GM23338 (cell line): ENCODE measurements at regions not wholly inside any gene's neighbourhood (a gene's known extent, or its start where the extent isn't known, plus 50 kb on each side); places are given as distances from the start of the nearest gene placed in this dataset.

Source experiments
- ATAC-seq: fragments of 200-7000 bp; cut with Tn5 transposase; 3 replicates; pipeline ENCODE4 v1.9.1; 2020
- DNase-seq: peaks from one replicate; pipeline ENCODE4 v3.0.0-alpha.2; 2015; ENCODE audit warnings: low spot score
- H2AFZ ChIP-seq: fragments of 200-600 bp; sonication (generic); 2 replicates; pipeline ENCODE4 v1.8.0; 2016; ENCODE audit warnings: antibody characterized with exemption, mild to moderate bottlenecking, moderate library complexity
- H3F3A ChIP-seq: fragments of 200-600 bp; sonication (generic); replicated peaks from 2 replicates; pipeline ENCODE4 v1.8.0; 2017; ENCODE audit warnings: antibody characterized with exemption, mixed run types, low read depth
- H3K27ac ChIP-seq: fragments of 200-600 bp; sonication (generic); 2 replicates; pipeline ENCODE4 v1.6.1; 2016; ENCODE audit warnings: low read depth
- H3K27me3 ChIP-seq: fragments of 200-600 bp; sonication (generic); 2 replicates; pipeline ENCODE4 v1.8.0; 2016; ENCODE audit warnings: mild to moderate bottlenecking, mixed run types, moderate library complexity; ENCODE audit not compliant: insufficient read depth
- H3K36me3 ChIP-seq: fragments of 200-600 bp; sonication (generic); 2 replicates; pipeline ENCODE4 v1.8.0; 2016; ENCODE audit warnings: mild to moderate bottlenecking; ENCODE audit not compliant: insufficient read depth
- H3K4me1 ChIP-seq: fragments of 200-600 bp; sonication (generic); 2 replicates; pipeline ENCODE4 v1.8.0; 2016; ENCODE audit warnings: mild to moderate bottlenecking, moderate library complexity; ENCODE audit not compliant: insufficient read depth
- H3K4me2 ChIP-seq: fragments of 200-600 bp; sonication (generic); 2 replicates; pipeline ENCODE4 v1.7.1; 2017; ENCODE audit warnings: mixed run types
- H3K4me3 ChIP-seq: fragments of 200-600 bp; sonication (generic); 2 replicates; pipeline ENCODE4 v1.6.1; 2016; ENCODE audit warnings: mixed run types
- H3K79me2 ChIP-seq: fragments of 200-600 bp; sonication (generic); replicated peaks from 2 replicates; pipeline ENCODE4 v1.8.0; 2017; ENCODE audit warnings: mild to moderate bottlenecking; ENCODE audit not compliant: insufficient read depth
- H3K9me2 ChIP-seq: fragments of 200-600 bp; sonication (generic); 2 replicates; pipeline ENCODE4 v1.8.0; 2017; ENCODE audit not compliant: insufficient read depth
- H4K20me1 ChIP-seq: fragments of 200-600 bp; sonication (generic); replicated peaks from 2 replicates; pipeline ENCODE4 v1.8.0; 2017; ENCODE audit warnings: mild to moderate bottlenecking; ENCODE audit not compliant: insufficient read depth
- H3K27ac Mint-ChIP-seq: 2 replicates; pipeline ENCODE4 v1.8.0; 2020; ENCODE audit warnings: inconsistent platforms, mild to moderate bottlenecking, moderate library complexity, mixed read lengths
- H3K27me3 Mint-ChIP-seq: 3 replicates; pipeline ENCODE4 v1.8.0; 2022; ENCODE audit warnings: low read depth, mild to moderate bottlenecking, moderate library complexity, mixed read lengths, inconsistent platforms; ENCODE audit not compliant: insufficient read depth, poor library complexity
- H3K36me3 Mint-ChIP-seq: 3 replicates; pipeline ENCODE4 v1.8.0; 2021; ENCODE audit warnings: low read depth, mild to moderate bottlenecking, inconsistent platforms, moderate library complexity, mixed read lengths
- H3K4me1 Mint-ChIP-seq: 3 replicates; pipeline ENCODE4 v1.8.0; 2020; ENCODE audit warnings: mild to moderate bottlenecking, inconsistent platforms, mixed read lengths
- H3K4me3 Mint-ChIP-seq: 3 replicates; pipeline ENCODE4 v1.8.0; 2021; ENCODE audit warnings: moderate library complexity, mild to moderate bottlenecking, inconsistent platforms, mixed read lengths
- H3K9me3 Mint-ChIP-seq: 3 replicates; pipeline ENCODE4 v1.8.0; 2020; ENCODE audit warnings: moderate library complexity, mild to moderate bottlenecking, inconsistent platforms, mixed read lengths
- CREB1 ChIP-seq: fragments of 250-450 bp; sonication (Bioruptor Pico); IDR thresholded peaks from 2 replicates; pipeline ENCODE4 v1.5.0; 2020; ENCODE audit warnings: low read depth, mild to moderate bottlenecking, moderate library complexity
- EZH2 ChIP-seq: fragments of 200-600 bp; sonication (generic); IDR thresholded peaks from one replicate; pipeline ENCODE4 v1.8.0; 2017; ENCODE audit warnings: antibody characterized with exemption, mild to moderate bottlenecking, low read depth; ENCODE audit not compliant: unreplicated experiment
- EZH2phosphoT487 ChIP-seq: fragments of 200-600 bp; sonication (generic); IDR thresholded peaks from one replicate; pipeline ENCODE4 v1.8.1; 2018; ENCODE audit warnings: antibody characterized with exemption; ENCODE audit not compliant: unreplicated experiment
- JUNB ChIP-seq: IDR thresholded peaks from one replicate; pipeline ENCODE4 v1.6.1; 2016; ENCODE audit warnings: antibody characterized with exemption; ENCODE audit not compliant: unreplicated experiment
- NANOG ChIP-seq: IDR thresholded peaks from 2 replicates; pipeline ENCODE4 v1.6.1; 2016; ENCODE audit warnings: antibody characterized with exemption, borderline replicate concordance
- POLR2AphosphoS5 ChIP-seq: IDR thresholded peaks from 2 replicates; pipeline ENCODE4 v1.6.1; 2016; ENCODE audit warnings: antibody characterized with exemption, low read depth
- STAT1 ChIP-seq: IDR thresholded peaks from one replicate; pipeline ENCODE4 v1.6.1; 2016; ENCODE audit warnings: antibody characterized with exemption; ENCODE audit not compliant: unreplicated experiment
- TF ChIP-seq, protein P1 (sequence below), 2 experiments: fragments of 200-600 bp in 1 of 2; sonication (generic) in 1 of 2; conservative IDR thresholded peaks; 2 replicates each; pipeline versions ENCODE4 v1.5.1 to v1.6.1; 2016 to 2017; ENCODE audit warnings: antibody characterized with exemption in 2 of 2, low read depth in 2 of 2, mild to moderate bottlenecking in 2 of 2, moderate library complexity in 1 of 2
- TF ChIP-seq, protein P2 (sequence below): fragments of 250-450 bp; sonication (Bioruptor Pico); IDR thresholded peaks from 2 replicates; pipeline ENCODE4 v1.5.0; 2020; ENCODE audit warnings: mild to moderate bottlenecking, moderate library complexity

GRCh38 chr4:184933311-184933710, 85.0 kb upstream of the HELT start:
- H4K20me1 ChIP-seq: no peaks in the 10 kb centered on the region
- peaks cover 6% of the 10 kb centered on the region; the same call in 1 of the 2 replicates for H3K9me2 ChIP-seq
- ATAC-seq (no peak), DNase-seq (no peak)
- H3K9me3 Mint-ChIP-seq: peaks cover 6% of the 10 kb centered on the region
- no peak overlapping the region for H3K4me3 Mint-ChIP-seq
- TF ChIP-seq STAT1: no peak
- H3K27ac ChIP-seq: no peak overlapping the region
- no peak overlapping the region for H3K4me3 ChIP-seq
- peaks cover 6% of the 10 kb centered on the region; the same call in 2 of the 3 replicates for H3K36me3 Mint-ChIP-seq
- H3K79me2 ChIP-seq: no peaks in the 10 kb centered on the region
- no peak overlapping the region for H2AFZ ChIP-seq
- no peaks in the 10 kb centered on the region for H3K27me3 ChIP-seq
- H3K4me2 ChIP-seq: no peak overlapping the region
- peaks cover 9% of the 10 kb centered on the region for H3K4me1 Mint-ChIP-seq
- H3K4me1 ChIP-seq: peaks cover 3% of the 10 kb centered on the region; the same call in 1 of the 2 replicates
- no peak overlapping the region for H3K27ac Mint-ChIP-seq
- H3K36me3 ChIP-seq: no peaks in the 10 kb centered on the region
- peaks cover 5% of the 10 kb centered on the region for H3K27me3 Mint-ChIP-seq
- no peaks in the 10 kb centered on the region for H3F3A ChIP-seq

GRCh38 chr4:184934184-184934583, 84.1 kb upstream of the HELT start:
- Histone ChIP-seq H2AFZ (no peak overlapping the region), H4K20me1 (no peaks in the 10 kb centered on the region), H3K79me2 (no peaks in the 10 kb centered on the region), H3K36me3 (no peaks in the 10 kb centered on the region), H3K4me3 (no peak overlapping the region), H3K4me2 (no peak overlapping the region), H3K27ac (no peak overlapping the region), H3K9me2 (peaks cover 6% of the 10 kb centered on the region; the same call in 1 of the 2 replicates), H3K27me3 (no peaks in the 10 kb centered on the region), H3F3A (no peaks in the 10 kb centered on the region), H3K4me1 (peaks cover 3% of the 10 kb centered on the region; the same call in 1 of the 2 replicates)
- Mint-ChIP-seq H3K27ac (no peak overlapping the region), H3K4me1 (peaks cover 9% of the 10 kb centered on the region), H3K27me3 (peaks cover 5% of the 10 kb centered on the region), H3K9me3 (peaks cover 8% of the 10 kb centered on the region), H3K4me3 (no peak overlapping the region), H3K36me3 (peaks cover 3% of the 10 kb centered on the region; the same call in 1 of the 3 replicates)
- DNase-seq (no peak), ATAC-seq (no peak)
- no peak for TF ChIP-seq NANOG
- TF ChIP-seq, protein P1, sequence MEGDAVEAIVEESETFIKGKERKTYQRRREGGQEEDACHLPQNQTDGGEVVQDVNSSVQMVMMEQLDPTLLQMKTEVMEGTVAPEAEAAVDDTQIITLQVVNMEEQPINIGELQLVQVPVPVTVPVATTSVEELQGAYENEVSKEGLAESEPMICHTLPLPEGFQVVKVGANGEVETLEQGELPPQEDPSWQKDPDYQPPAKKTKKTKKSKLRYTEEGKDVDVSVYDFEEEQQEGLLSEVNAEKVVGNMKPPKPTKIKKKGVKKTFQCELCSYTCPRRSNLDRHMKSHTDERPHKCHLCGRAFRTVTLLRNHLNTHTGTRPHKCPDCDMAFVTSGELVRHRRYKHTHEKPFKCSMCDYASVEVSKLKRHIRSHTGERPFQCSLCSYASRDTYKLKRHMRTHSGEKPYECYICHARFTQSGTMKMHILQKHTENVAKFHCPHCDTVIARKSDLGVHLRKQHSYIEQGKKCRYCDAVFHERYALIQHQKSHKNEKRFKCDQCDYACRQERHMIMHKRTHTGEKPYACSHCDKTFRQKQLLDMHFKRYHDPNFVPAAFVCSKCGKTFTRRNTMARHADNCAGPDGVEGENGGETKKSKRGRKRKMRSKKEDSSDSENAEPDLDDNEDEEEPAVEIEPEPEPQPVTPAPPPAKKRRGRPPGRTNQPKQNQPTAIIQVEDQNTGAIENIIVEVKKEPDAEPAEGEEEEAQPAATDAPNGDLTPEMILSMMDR (conservative IDR thresholded peaks at IDR 0.05; ENCODE audit: low read depth in 2 of 2): no peak
- TF ChIP-seq POLR2AphosphoS5: no peak
- no peak for TF ChIP-seq EZH2
- no peak for TF ChIP-seq EZH2phosphoT487

DNA sequence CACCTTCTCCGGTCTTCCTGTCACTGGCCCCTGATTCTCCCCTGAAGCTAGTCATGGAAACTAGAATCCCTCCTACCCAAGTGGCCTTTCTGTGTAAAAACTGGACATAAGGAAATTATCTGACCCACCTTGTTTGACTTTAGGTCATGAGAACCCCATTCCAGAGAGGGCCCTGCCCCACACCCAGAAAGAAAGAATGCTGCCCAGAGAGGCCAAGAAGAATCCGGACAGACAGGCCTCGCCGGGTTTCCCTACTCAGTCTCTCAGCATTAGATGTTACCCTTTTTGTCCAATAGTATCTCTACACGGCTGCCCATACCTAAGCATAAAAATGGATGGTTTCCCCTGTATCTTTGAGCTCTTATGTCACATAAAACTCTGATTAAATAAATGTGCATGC, 83.3 kb upstream of the HELT start:
- Mint-ChIP-seq H3K27me3 (peaks cover 5% of the 10 kb centered on the region), H3K4me3 (no peak overlapping the region), H3K36me3 (peaks cover 4% of the 10 kb centered on the region; the same call in 1 of the 3 replicates), H3K9me3 (peaks cover 12% of the 10 kb centered on the region), H3K4me1 (peaks cover 9% of the 10 kb centered on the region), H3K27ac (no peak overlapping the region)
- Histone ChIP-seq H3F3A (no peaks in the 10 kb centered on the region), H3K27me3 (no peaks in the 10 kb centered on the region), H3K36me3 (no peaks in the 10 kb centered on the region), H3K4me3 (no peak overlapping the region), H3K4me2 (no peak overlapping the region), H2AFZ (no peak overlapping the region), H4K20me1 (no peaks in the 10 kb centered on the region), H3K27ac (no peak overlapping the region), H3K9me2 (peaks cover 6% of the 10 kb centered on the region; the same call in 1 of the 2 replicates), H3K79me2 (no peaks in the 10 kb centered on the region), H3K4me1 (peaks cover 3% of the 10 kb centered on the region; the same call in 1 of the 2 replicates)
- TF ChIP-seq CREB1 (CRISPR knock-in tag): no peak
- no peak for TF ChIP-seq JUNB
- TF ChIP-seq STAT1: no peak
- TF ChIP-seq, protein P2, sequence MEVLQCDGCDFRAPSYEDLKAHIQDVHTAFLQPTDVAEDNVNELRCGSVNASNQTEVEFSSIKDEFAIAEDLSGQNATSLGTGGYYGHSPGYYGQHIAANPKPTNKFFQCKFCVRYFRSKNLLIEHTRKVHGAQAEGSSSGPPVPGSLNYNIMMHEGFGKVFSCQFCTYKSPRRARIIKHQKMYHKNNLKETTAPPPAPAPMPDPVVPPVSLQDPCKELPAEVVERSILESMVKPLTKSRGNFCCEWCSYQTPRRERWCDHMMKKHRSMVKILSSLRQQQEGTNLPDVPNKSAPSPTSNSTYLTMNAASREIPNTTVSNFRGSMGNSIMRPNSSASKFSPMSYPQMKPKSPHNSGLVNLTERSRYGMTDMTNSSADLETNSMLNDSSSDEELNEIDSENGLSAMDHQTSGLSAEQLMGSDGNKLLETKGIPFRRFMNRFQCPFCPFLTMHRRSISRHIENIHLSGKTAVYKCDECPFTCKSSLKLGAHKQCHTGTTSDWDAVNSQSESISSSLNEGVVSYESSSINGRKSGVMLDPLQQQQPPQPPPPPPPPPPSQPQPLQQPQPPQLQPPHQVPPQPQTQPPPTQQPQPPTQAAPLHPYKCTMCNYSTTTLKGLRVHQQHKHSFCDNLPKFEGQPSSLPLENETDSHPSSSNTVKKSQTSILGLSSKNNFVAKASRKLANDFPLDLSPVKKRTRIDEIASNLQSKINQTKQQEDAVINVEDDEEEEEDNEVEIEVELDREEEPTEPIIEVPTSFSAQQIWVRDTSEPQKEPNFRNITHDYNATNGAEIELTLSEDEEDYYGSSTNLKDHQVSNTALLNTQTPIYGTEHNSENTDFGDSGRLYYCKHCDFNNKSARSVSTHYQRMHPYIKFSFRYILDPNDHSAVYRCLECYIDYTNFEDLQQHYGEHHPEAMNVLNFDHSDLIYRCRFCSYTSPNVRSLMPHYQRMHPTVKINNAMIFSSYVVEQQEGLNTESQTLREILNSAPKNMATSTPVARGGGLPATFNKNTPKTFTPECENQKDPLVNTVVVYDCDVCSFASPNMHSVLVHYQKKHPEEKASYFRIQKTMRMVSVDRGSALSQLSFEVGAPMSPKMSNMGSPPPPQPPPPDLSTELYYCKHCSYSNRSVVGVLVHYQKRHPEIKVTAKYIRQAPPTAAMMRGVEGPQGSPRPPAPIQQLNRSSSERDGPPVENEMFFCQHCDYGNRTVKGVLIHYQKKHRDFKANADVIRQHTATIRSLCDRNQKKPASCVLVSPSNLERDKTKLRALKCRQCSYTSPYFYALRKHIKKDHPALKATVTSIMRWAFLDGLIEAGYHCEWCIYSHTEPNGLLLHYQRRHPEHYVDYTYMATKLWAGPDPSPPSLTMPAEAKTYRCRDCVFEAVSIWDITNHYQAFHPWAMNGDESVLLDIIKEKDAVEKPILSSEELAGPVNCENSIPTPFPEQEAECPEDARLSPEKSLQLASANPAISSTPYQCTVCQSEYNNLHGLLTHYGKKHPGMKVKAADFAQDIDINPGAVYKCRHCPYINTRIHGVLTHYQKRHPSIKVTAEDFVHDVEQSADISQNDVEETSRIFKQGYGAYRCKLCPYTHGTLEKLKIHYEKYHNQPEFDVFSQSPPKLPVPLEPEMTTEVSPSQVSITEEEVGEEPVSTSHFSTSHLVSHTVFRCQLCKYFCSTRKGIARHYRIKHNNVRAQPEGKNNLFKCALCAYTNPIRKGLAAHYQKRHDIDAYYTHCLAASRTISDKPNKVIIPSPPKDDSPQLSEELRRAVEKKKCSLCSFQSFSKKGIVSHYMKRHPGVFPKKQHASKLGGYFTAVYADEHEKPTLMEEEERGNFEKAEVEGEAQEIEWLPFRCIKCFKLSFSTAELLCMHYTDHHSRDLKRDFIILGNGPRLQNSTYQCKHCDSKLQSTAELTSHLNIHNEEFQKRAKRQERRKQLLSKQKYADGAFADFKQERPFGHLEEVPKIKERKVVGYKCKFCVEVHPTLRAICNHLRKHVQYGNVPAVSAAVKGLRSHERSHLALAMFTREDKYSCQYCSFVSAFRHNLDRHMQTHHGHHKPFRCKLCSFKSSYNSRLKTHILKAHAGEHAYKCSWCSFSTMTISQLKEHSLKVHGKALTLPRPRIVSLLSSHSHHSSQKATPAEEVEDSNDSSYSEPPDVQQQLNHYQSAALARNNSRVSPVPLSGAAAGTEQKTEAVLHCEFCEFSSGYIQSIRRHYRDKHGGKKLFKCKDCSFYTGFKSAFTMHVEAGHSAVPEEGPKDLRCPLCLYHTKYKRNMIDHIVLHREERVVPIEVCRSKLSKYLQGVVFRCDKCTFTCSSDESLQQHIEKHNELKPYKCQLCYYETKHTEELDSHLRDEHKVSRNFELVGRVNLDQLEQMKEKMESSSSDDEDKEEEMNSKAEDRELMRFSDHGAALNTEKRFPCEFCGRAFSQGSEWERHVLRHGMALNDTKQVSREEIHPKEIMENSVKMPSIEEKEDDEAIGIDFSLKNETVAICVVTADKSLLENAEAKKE (CRISPR knock-in tag): no peak
- ATAC-seq: no peak
- DNase-seq: no peak
